ENCODE measurements at regions not wholly inside any gene's neighbourhood (a gene's known extent, or its start where the extent isn't known, plus 50 kb on each side); places are given as distances from the start of the nearest gene placed in this dataset.
A peak's percentile ranks its signal among the peaks of the same experiment; 100 is the strongest.
"Not testable (repeated sequence)": the region's sequence is repeated elsewhere in the genome, so short reads cannot be mapped to it uniquely, and the experiment has no call there.

DNA sequence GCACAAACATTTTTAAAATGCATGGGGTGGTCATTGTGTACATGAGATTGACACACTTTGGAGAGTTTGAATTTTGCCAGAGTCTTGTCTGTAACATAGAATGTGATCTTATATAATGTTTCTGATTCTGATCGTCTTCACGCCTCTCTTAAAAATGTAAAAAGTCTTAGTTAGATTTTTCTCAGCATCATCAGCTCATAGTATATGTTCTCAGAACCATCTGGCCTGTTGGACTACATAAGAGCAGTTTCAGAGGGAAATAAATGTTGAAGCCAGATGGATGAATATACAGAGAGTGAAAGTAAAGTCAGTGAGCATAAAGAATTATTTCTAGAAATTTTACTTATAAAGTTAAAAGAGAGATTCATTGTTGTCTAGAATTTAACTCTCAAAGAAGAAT is 789.9 kb upstream of the MIR17HG start:
- no peak for DNase-seq (ENCODE audit: low read depth in 4 of 4, low spot score in 3 of 4)

DNA sequence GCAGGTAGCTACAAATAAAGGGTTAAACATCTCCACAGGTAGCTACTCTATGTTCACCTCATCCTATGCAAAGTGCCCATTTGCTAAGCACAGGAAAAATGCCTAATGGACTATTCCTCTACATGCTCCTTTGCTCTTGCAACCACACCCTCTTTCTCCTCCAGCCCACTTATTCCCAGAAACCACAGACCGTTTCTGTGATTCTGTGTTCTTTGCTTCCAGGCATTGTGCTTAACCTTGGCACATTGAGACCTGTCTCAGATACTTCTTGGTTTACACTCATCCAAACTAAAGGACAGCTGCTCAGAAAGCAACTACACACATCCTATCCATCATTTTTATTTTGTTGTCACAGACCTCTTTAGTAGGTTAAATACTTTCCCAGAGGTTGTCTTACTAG is 785.0 kb upstream of the MIR17HG start:
- DNase-seq (ENCODE audit: low read depth in 4 of 4, low spot score in 3 of 4) = peak in 1 of 4 donors; percentile 24

DNA sequence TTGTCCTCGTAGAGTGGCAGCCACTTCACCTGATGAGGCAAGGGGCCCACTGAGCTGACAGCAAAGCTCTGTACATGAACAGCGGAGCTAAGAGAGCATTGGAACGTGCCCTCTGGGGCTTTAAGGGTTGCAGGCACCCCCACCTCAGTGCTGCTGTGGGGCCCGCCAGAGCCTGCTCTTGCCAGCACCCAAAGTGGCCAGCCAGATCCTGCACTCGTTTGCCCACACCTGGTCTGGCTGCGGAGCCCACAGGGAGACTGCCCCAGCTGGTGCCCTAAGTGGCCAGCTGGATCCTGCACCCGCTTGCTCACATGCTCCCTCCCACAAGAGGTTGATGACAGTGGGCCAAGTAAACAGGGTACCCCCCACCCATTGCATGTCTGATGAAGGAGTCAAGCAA is 783.4 kb upstream of the MIR17HG start:
- no peak for DNase-seq (ENCODE audit: low read depth in 4 of 4, low spot score in 3 of 4)

GRCh38 chr13:90564566-90564965 is 782.9 kb upstream of the MIR17HG start:
- DNase-seq (ENCODE audit: low read depth in 4 of 4, low spot score in 3 of 4) = no peak

DNA sequence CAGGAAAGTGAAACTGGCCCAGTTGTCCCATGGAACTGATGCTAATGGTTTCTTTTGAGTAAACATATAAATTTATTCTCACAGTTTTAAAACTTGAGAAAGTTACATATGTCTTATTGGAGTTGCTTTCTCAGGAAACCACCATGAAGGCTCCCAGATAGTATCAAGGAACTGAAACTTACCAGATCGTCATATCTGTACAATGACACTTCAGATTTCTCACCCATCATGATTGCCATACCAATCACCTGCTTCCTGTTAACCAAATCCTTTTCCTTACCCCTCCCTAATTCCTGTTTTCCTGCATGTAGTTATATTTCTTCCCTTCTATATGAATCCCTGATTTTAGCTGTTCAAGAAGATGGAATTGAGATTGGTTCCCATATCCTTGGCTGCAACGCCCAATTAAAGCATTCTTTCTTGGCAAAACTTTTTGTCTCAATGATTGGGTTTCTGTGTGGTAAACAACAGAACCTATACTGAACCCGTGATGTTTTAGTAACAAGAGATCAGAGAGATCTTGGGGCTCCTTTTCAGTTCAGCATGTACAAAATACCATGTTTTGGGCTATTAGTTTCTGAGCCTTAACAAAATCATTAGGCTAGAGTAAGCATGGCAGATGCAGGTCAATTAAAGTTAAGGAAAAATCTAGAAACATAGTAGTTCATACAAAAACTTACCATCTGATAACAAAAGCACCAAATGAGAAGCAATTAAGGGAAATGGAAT is 781.3 kb upstream of the MIR17HG start:
- no peak for DNase-seq (ENCODE audit: low read depth in 4 of 4, low spot score in 3 of 4)

DNA sequence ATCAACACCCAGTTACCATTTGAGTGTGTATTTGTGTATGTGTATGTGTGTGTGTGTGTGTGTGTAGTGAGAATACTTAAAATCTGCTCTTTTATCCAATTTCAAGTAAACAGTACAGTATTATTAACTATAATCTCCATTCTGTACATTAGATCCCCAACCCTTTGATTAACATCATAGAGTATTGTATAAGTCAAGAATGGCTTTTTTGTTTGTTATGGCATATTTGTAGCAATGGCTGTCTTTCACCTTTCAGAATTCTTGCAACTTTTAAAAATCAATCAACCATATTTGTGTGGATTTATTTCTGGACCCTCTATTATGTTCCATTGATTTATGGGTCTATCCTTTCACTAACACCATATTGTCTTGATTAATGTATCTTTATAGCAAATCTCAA is 779.3 kb upstream of the MIR17HG start:
- no peak for DNase-seq (ENCODE audit: low read depth in 4 of 4, low spot score in 3 of 4)

DNA sequence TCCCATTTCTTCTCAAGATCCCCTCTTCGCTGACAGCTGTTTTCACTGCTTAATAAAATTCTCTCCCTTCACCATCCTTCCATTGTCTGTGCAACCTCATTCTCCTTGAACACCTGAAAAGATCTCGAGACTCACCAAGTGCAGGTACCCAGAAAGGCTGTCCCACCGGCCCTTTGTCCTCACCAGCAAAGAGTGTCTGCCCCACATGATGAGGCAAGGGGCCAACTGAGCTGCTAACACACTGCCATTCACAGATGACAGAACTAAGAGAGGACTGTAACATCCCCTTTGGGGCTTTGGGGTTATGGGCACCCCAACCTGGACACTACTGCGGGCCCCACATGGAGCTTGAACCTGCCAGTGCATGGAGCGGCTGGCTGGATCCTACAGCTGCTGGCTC is 771.4 kb upstream of the MIR17HG start:
- no peak for DNase-seq (ENCODE audit: low read depth in 4 of 4, low spot score in 3 of 4)

DNA sequence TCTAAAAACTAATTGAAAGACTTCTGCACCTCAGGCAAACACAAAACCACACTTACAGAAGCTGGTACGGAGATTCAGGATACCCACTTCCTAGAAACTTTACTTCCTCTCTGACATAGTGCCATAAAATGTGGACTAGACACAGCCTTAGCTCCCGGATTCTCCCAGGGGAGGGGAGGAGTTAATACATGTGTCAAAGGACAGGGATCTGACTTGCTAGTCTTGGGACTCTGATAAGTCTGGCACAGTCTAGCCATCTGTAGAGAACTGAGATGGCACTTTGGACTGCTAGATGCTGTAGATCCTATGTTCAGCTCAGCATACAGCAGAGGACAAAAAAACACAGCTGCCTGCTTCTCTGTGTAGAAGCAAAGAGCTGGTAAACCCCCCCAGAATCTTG is 769.8 kb upstream of the MIR17HG start:
- no peak for DNase-seq (ENCODE audit: low read depth in 4 of 4, low spot score in 3 of 4)

GRCh38 chr13:90585392-90585791 is 762.1 kb upstream of the MIR17HG start:
- DNase-seq (ENCODE audit: low read depth in 4 of 4, low spot score in 3 of 4) = no peak

DNA sequence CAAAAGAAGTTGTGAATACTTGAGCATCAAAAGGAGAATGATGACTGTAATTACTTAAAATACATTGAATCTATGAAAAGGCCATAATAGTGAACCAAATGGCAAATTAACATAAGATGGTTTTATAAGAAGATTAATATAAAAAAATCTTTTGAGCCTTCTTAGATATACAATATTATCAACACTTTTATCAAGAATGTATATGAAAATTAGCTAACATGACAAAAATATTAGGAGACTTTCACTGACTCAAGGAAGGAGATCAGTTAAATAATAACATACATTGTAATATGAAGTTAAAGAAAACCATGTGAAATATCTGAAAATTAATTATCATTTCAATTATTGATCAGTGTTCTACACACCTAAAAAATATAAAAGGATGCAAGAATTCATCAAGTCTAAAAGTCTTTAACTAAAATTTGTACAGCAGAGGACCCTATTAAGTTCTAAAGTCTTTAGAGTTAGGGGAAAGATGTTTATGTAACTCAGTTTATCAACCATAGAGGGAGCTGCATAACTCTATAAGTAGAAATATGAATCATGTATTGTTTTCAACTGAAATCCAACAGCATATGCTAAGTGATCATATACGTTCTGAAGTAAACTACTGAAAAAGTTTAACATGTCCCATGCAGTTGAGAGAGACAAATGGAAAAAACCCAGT is 756.1 kb upstream of the MIR17HG start:
- no peak for DNase-seq (ENCODE audit: low read depth in 4 of 4, low spot score in 3 of 4)

DNA sequence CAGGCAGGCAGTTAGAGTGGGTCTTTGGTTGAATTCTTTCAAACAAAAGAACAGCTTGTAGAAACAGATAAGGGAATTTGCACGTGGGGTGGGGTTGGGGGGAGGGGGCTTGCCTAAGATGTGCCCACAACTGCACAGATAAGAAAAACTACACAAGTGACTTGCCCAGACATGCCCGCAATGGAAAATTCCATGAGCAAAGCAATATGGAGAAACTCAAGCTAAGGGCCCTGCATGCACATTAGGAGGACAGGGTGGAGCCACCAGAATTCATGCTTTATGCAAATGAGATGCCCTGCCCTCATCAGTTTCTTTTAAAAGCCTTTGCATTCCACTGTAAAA is 755.6 kb upstream of the MIR17HG start:
- DNase-seq (ENCODE audit: low read depth in 4 of 4, low spot score in 3 of 4) = no peak

DNA sequence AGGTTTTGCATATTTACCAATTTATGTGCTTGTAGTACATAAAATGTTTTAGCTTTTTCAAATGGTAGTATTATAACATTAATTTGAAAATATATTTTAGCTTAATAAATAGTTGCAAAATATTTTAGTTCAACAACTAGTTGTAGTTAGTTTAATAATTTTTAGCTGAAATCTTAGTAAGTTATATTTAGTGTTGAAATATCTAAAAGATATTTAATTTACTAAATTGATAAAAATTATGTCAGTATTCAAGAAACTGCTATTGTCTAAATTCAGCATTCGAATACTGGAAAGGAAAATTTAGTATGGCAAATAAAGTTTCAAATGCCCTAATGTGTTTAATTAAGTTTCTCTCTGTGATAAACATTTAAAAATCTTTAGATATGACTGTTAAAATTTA is 754.5 kb upstream of the MIR17HG start:
- DNase-seq (ENCODE audit: low read depth in 4 of 4, low spot score in 3 of 4) = no peak

GRCh38 chr13:90594681-90595080 is 752.8 kb upstream of the MIR17HG start:
- no peak for DNase-seq (ENCODE audit: low read depth in 4 of 4, low spot score in 3 of 4)

- DNase-seq (ENCODE audit: low read depth in 4 of 4, low spot score in 3 of 4) = no peak
Measured at GRCh38 chr13:90605664-90606063, 741.8 kb upstream of the MIR17HG start.

DNA sequence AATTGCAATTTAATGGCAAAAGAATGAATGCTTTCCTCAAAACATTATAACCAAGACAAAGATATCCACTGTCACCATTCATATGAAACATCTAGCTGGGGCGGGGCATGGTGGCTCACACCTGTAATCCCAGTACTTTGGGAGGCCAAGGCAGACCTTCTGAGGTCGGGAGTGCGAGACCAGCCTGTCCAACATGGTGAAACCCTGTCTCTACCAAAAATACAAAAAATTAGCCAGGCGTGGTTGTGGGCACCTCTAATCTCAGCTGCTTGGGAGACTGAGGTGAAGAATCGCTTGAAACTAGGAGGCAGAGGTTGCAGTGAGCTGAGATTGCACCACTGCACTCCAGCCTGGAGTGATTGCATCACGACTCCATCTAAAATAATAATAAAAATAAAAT is 740.6 kb upstream of the MIR17HG start:
- not testable (repeated sequence) for DNase-seq (ENCODE audit: low read depth in 4 of 4, low spot score in 3 of 4)

GRCh38 chr13:90612391-90612790 is 735.1 kb upstream of the MIR17HG start:
- DNase-seq (ENCODE audit: low read depth in 4 of 4, low spot score in 3 of 4) = no peak

GRCh38 chr13:90613076-90613795 is 734.3 kb upstream of the MIR17HG start:
- DNase-seq (ENCODE audit: low read depth in 4 of 4, low spot score in 3 of 4) = no peak

DNA sequence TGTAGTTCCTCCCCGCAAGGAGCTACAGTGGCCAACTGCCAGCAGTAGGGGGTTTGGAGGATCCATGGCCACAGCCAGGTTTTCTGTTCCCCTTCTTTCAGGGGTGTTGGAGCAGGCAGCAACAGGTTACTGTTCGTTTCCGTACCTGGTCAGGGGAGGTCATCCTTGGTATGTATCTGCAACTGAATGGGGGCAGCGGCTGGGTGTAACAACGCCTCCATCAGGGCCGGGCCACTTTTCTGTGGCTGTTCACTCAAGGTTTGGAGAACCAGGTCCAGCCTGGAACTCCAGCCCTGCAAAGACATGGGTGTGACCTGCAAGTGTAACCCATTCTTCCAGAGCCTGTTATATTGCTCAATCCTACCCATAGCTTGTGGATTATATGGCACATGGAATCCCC is 732.3 kb upstream of the MIR17HG start:
- no peak for DNase-seq (ENCODE audit: low read depth in 4 of 4, low spot score in 3 of 4)

DNA sequence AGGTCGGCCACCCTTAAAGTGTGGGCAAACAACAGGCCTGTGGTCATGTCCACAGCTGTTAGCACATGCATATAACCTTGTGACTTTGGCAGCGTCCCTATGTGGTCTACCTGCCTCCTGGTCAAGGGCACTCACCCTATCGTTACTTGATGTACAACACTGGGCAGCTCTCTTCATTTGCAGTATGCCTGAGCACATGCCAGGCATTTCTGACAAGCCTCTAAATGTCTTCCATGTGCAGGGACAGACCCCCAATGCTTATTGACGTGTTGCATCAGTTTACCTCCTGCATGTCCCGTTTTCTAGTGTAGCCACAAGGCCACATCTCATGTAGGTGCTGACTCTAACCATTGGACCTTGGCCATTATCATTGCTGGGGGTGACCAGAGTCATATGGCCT is 731.7 kb upstream of the MIR17HG start:
- no peak for DNase-seq (ENCODE audit: low read depth in 4 of 4, low spot score in 3 of 4)

GRCh38 chr13:90618133-90618532 is 729.4 kb upstream of the MIR17HG start:
- no peak for DNase-seq (ENCODE audit: low read depth in 4 of 4, low spot score in 3 of 4)

GRCh38 chr13:90622541-90622940 is 724.9 kb upstream of the MIR17HG start:
- DNase-seq (ENCODE audit: low read depth in 4 of 4, low spot score in 3 of 4) = no peak
